GM19395 (cell line): ENCODE measurements at regions not wholly inside any gene's neighbourhood (a gene's known extent, or its start where the extent isn't known, plus 50 kb on each side); places are given as distances from the start of the nearest gene placed in this dataset.

Experiments
- ATAC-seq: cut with Tn5 transposase; IDR thresholded peaks from one replicate; pipeline ENCODE4 v1.9.1; 2021; ENCODE audit warnings: mild to moderate bottlenecking, moderate library complexity; ENCODE audit not compliant: unreplicated experiment

DNA sequence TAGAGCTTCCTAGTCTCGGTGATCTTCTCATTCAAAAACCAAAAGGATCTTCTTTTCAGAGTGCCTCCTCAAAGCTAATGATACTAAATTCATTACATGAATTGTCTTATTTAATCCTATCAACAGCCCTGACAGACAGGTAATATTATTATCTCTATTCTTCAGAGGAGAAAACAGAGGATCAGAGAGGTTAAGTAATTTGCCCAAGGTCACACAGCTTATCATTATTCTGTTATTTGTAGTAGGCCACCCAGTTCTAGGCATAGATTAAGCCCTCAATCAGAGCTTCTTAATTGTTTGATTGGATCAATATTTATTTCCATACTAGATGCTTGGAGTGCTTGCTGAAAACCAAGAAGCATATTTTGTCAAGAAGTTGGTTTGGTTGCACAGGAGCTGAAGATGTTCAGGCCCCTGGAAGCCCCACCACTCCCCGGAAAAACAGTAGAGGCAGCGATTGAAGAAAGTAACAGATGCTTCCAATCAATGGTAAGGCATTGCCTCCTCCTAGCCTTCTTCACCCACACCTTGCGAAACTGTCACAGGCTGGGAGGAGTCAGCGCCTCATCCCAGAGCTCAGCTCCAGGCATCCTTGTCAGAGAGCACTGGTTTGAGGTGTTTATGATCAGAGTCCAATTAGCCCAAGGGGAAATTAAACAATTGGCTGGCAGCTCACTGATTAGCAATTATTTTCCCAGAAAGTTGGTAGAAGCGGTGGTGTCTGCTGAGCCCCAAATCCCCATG, 487.2 kb downstream of the BCL11A start:
- no peak for ATAC-seq

DNA sequence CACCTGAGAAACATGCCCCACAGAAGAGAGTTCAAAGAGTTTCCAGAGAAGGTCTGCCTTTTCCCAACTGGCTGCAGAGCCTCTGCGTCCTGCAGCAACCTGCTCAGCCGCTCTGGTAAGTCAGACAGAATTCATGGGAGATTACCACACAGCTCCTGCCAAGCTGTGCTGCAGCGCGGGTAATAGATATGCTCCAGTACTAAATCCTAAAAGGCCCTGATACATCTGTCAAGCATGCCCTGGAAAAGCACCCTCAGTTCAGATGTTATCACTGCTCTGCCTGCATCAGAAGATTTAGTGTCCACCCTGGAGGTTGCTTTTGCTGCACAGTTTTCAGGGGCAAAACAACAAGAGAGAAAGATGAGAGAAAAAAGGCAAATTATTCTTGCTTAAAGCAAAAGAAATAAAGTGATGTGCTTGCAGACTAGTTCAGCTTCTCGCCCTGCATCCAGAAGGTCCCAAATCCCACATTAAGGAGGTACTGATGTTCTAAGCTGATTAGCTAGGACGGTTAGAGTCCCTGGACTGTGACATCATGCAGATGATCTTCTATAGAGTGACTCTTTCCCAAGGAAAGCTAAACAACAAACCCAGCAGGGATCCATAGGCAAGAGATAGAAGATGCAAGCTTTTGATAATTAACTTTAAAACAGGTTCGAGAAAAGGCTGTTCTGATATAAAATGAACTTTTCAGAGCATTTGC, 488.6 kb downstream of the BCL11A start:
- ATAC-seq: no peak

DNA sequence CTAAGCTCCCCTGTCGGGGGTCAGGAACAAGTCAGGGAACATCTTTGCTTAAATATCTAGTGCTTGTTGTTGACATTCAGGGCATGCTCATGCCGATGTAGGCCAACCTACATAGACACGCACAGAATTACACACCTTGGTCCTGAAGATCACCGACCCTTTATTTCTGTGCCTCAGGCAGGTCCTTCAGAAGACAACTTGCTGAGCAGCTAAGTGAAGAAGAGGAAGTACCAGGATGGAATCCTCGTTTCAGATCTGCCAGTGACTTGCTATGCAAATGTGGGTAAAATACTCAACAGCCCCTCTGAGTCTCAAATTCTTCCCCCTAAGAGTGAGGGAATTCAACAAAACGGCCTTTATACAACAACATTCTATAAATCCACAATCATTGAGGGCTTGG, 494.7 kb downstream of the BCL11A start:
- no peak for ATAC-seq

DNA sequence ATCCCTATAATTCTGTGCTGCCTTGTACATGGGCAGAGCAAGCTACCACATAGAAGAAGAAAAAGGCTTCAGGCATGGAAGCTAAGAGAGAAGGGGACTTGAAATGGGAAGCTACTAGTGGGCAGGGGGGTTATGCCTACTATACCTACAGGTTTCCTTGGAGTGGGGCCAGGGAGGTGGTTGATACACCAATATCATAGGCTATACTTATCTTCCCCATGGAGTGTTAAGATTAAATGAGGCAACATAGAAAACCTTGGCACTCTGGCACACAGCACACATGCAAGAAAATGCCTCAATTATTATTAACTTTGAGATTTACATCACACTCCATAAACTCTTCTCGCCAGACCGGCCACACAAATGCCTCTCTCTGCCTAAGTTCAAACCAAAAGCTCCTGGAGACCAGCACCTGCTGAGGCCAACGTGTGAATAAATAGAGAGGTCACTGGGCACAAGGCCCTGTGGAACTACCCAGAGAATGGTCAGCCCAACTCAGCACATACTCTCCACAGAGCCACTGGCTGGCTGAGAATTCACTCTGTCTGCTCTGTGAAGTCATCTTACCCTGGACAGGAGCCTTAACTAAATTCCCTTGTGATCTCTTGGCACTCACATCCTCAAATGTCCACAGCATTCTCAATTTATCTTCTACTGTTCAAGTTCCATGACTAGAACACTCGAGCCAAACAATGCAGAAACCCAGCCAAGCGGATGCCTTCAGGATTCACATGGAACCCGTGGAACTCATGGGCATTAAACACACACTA, 498.7 kb downstream of the BCL11A start:
- ATAC-seq: no peak

DNA sequence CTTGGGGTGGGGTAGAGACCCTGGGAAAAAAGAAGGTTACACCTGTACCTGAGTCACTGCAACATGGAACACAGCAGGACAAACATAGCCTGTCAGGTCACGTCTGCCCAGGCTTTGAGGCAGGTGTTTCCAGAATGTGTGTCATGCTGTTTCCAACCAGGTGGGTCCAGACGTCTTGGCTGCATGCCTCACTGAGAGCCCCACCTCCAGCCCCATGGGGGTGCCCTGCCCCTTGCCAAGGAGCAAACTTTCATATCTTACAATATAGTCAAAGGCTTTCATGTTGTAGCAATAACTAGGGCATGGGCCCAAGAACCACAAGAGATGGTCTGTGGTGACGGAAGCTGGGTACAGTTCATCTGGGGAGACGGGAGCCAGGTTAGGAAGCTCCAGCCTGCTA, 499.7 kb downstream of the BCL11A start:
- ATAC-seq: no peak

DNA sequence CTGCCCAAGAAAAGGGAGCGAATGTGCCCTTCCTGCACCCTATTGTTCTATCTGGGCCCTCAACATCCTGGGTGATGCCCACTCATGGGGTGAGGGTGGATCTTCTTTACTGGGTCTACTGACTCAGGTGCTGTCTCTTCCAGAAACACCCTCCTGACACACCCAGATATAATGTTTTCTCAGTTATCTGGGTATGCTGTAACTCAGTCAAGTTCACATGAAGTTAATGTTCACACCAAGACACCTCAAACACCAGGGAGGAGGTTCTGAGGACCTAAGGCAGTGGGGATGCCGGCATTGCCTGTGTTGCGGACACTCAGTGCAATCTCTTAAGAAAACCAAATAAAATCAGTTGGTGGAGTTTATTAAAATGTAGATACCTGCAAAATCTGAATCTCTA, 500.9 kb downstream of the BCL11A start:
- ATAC-seq: no peak

DNA sequence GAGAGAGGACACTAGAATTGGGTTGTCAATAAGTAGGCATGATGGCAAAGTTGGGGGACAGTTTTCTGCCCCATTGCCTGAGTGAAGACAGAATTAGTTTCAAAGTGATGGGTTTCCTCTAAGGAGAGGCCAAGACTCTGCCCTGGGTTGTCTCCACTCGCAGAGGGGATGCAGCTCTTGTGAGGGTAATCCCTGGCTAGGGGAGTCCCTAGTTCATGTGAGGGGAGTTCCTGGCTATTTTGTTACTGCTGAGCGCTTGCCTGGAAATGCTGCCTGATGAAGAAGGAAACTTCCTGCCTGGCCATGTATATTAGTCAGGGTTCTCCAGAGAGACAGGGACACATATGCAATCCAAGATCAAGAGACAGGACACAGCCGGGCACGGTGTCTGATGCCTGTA, 501.5 kb downstream of the BCL11A start:
- no peak for ATAC-seq

DNA sequence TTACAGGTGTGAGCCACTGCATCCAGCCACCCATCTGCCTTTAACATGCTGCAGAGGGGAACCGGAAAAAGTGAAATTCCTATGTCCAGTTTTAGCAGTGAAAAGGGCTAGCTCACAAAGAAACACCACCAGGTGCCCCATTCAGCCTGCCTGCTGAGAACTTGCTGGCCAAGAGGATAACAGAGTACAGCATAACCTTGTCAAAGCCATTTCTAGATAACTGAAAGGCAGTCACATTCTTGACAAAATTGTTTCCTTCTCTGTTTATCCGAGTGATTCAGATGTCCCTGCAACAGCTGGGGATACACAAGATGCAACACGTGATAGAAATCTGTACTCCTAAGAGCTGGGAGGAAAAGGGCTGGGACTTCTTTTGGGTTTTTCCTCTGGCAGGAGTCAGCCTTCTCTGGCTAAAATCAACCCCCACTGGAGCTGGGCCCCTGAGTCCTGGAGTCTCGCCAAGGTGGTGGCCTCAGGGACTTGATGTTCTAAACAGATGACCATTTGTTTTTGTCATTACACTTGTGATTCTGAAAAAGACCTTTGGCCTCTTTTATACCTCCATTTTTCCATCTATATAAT, 505.4 kb downstream of the BCL11A start:
- no peak for ATAC-seq

DNA sequence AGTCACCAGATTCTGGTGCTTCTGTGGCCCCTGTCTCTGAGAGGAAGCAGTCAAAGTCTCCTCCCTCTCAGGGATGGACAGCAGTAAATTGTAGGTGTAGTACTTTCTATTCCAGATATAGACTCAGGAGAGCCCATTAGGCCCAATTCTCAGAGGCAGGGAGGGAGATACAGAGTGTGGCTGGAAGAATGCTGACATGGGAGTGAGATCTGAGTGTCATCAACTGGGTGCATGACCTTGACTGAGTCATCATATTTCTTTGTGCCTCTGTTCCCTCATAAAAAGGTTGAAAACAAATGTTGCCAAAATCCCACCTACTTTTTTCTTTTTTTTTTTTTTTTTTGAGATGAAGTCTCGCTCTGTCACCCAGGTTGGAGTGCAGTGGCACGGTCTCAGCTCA, 506.1 kb downstream of the BCL11A start:
- ATAC-seq: no peak

DNA sequence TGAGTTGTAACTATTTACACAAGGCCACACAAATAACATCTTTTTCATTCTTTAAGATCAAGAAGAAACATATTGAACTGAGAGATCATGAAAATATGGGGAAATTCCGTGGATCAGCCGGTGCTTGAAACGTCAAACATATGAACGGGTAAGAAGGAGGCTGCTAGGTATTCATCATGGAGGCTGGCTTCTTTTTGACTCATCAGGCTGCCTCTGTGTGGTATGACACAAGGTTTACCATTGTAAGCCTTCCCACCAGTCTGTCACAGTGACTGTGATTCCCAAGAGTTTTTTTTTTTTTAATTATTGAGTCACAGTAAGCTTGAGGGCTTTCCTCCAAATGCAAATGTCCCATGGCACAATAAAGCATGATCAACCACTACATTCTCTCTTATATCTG, 506.9 kb downstream of the BCL11A start:
- no peak for ATAC-seq

DNA sequence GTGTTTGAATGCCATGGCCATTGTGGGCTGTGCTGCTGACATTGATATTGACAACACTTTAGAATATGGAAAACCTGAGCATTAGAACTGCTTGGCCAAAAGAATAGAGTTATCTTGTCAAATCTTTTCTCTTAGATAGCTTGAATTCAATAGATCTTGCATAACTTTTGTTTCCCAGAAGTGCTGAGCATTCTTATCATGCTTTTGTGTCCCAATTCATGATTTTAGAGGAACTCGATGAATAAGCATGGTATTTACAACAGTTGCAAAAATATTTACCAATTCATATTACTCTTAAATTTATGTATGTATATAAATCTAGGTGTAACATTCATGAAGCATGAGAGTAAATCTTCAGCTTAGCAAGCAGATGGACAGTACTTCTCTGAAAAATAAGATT, 508.0 kb downstream of the BCL11A start:
- ATAC-seq: no peak

DNA sequence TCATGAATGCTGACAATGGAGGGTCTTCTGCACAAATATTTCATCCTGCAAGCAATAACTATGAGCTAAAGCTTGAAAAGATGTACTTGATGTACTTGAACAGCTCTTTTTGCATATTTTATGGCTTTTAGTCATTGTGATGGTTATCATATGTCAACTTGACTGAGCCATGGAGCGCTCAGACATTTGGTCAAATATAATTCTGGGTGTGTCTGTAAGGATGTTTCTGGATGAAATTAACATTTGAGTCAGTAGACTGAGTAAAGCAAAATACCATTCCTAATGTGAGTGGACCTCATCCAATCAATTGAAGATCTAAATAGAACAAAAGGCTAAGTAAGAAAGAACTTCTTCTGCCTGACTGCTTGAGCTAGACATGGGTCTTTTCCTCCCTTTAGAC, 509.0 kb downstream of the BCL11A start:
- no peak for ATAC-seq

DNA sequence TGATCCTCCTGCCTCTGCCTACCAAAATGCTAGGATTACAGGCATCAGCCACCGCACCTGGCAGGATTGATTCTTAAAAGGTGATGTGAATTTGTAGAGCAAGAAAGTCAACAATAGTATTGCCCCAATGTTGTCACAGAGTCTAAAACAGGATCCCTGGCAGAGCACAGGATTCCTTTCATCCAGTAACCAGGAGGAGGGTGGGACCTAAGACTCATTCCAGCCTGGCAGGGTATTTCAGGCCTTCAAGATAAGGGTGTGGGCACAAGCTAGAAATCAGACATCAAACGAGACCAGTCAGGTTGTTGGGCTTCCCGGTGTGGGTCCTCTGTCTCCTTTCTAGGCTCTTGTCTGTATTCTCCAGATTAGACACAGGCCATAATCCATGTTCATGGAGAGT, 511.4 kb downstream of the BCL11A start:
- ATAC-seq: no peak

DNA sequence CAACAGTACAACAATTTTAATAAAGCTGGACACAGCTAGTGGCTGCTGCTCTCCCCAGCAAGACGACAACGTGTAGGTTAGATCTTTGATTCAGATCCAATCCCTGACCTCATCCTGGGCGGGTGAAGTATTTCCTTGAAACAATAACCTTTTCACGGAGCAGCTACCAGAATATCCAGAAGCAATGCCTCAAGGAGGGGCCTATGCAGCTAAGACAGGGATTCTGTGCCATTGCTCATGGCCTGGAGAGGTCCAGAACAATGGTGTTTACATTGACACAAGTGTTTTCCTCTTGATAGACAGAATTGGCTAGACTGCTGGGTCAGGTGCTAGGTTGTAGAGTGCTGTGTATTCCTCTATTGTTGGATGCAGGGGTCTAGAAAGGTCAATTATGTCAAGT, 520.1 kb downstream of the BCL11A start:
- ATAC-seq: no peak

DNA sequence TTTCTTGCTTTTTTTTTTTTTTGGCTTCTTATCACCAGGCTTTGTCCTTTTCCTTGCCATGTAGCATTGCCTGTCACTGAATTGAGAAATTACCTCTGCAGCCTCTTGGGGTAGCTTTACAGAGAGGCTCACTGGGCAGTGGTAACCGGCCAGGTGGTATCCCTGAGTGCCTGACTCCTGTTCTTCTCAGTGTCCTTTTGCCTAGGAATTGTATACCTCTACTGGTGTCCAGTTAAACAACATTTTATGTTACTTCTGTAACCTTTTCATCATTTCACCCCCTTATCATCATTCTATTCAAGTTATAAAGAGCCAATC, 523.9 kb downstream of the BCL11A start:
- no peak for ATAC-seq

DNA sequence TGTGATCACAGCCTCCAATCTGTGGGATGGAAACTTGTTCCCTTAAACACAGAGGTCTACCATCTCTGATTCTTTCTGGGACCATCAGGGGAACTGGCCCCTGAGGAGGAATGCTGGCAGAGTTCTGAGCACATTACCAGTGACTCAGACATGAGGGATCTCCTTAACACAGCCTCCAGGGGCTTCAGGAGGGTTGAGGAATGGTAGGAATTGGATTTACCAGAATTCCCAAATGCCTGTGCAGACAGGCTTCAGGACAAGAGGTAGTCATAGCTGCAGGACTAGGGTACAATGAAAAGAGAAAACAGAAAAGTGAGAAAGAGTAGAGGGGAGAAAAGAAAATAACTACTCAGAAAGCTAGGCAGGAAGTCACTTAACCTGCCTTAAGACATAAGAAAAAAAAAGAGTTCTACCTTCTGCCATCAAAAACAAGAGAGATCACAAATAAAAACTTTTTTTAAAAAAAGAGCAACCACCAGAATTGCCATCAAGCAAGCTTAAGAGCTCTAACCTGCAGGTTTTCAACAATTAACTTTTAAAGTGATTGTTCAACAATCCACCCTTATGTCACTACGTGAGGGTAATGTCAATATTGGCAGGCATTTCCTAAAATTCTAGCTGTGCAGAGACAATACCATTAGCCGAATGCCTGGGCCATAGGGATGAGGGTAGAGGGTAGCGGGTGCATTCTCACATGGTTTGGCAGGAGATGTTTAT, 524.4 kb downstream of the BCL11A start:
- no peak for ATAC-seq

DNA sequence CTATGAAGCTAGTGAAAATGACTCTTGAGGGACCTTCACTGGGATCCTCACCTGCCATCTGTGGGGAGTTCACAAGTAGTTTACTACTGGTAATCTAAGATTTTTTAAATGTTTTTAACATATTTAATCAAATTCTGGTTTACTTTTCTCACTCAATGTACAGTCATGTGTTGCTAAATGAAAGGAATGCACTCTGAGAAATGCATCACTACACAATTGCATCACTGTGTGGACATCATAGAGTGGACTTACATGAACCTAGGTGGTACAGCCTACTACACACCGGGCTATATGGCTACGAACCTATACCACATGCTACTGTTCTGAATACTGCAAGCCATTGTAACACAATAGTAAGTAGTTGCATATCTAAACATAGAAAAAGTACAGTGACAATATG, 528.0 kb downstream of the BCL11A start:
- ATAC-seq: no peak

DNA sequence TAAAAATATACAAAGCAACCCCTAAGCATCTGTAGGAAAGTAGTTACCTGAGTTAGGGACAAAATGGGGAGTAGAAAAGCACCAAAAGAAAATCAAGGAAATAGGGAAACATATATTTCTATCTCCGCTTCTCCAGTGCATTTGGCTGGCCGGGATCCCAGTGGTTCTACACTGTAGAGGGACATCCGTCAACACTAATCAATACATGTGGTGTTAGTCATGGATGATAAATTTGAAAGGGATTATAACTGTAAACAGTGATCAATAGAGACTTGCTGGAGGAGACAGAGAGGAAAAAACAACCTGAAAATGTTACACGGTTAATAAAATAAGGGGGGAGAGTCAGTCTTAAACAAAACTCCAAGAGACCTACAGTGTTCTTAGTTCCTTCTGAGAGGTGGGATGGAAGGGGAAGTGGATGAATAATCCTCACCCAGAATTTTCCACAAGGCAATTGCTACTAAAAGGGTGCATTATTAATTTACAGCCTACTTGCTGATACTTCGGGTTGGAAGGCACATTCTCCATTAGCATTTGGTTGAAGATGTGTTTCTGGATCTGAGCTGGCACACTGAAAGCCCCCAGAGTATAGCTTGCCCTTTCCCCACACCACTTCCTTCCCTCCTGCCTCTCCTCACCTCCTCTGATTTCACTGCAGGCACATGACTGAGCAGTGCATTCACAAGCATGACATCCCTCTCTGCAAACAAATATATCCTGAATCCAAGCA, 530.0 kb downstream of the BCL11A start:
- ATAC-seq: no peak

DNA sequence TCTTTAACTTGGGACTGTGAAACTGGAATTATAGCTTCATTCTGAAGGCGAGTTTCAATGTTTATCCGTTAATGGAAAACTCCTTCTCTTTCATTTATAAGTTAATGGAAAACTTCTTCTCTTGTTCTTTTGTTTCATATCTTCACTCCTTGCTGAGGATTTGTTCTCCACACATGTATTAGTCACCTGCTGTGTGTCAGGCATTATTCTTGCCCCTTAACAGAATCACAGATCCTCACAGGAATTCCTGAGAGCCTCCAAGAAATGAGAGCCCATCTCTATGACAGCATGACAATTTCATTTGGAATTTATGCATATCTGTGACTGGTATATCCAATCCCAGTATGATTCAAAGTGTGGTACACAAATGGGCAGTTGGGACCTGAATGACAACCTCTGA, 545.8 kb downstream of the BCL11A start:
- ATAC-seq: no peak

DNA sequence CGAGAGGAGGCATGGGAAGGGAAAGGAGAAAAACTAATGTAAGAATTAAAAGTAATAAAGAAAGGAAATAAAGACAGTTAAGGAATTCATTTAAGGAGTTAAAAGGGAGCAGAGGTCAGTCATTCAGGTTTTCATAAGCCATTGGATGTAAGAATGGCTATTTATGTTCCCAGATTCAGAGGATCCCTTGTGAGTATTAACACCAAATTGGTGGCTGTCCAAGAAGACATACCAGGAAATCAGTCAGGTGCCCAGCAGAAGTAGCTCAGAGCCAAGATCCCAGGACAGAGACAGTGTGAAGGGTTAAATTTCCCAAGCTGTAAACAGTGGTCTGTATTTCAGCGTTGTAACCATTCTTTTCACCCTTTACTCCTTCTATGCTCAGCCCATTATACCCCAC, 550.4 kb downstream of the BCL11A start:
- no peak for ATAC-seq
